GM18499 (cell line): ENCODE measurements at regions not wholly inside any gene's neighbourhood (a gene's known extent, or its start where the extent isn't known, plus 50 kb on each side); places are given as distances from the start of the nearest gene placed in this dataset.

Source experiments
- ATAC-seq: cut with Tn5 transposase; IDR thresholded peaks from one replicate; pipeline ENCODE4 v1.9.1; 2021; ENCODE audit warnings: moderate number of reproducible peaks; ENCODE audit not compliant: insufficient read depth, unreplicated experiment

GRCh38 chr9:91150273-91150997 is 211.3 kb downstream of the AUH start:
- ATAC-seq, result no peak

- peak; percentile 61 for ATAC-seq
Measured at GRCh38 chr9:91150998-91151717, 210.6 kb downstream of the AUH start.

GRCh38 chr9:91151718-91152095 is 210.0 kb downstream of the AUH start:
- no peak for ATAC-seq

GRCh38 chr9:91154686-91155085 is 207.0 kb downstream of the AUH start:
- no peak for ATAC-seq

- ATAC-seq, result no peak
Measured at GRCh38 chr9:91155181-91155580, 206.5 kb downstream of the AUH start.

- no peak for ATAC-seq
Measured at GRCh38 chr9:91155746-91156376, 205.9 kb downstream of the AUH start.

- ATAC-seq, result no peak
Measured at GRCh38 chr9:91156451-91157234, 205.1 kb downstream of the AUH start.

GRCh38 chr9:91157883-91158282 is 203.8 kb downstream of the AUH start:
- ATAC-seq, result no peak

GRCh38 chr9:91158286-91158685 is 203.4 kb downstream of the AUH start:
- no peak for ATAC-seq

- no peak for ATAC-seq
Measured at GRCh38 chr9:91158946-91159345, 202.8 kb downstream of the AUH start.

- no peak for ATAC-seq
Measured at GRCh38 chr9:91159664-91160121, 202.0 kb downstream of the AUH start.

- ATAC-seq, result no peak
Measured at GRCh38 chr9:91160181-91160580, 201.5 kb downstream of the AUH start.

GRCh38 chr9:91160599-91161464 is 200.9 kb downstream of the AUH start:
- ATAC-seq, result no peak

- no peak for ATAC-seq
Measured at GRCh38 chr9:91161465-91162300, 200.0 kb downstream of the AUH start.

GRCh38 chr9:91162311-91162710 is 199.4 kb downstream of the AUH start:
- ATAC-seq, result no peak

GRCh38 chr9:91162784-91163443 is 198.8 kb downstream of the AUH start:
- ATAC-seq, result peak; percentile 47

GRCh38 chr9:91163444-91163772 is 198.3 kb downstream of the AUH start:
- no peak for ATAC-seq

GRCh38 chr9:91163773-91164471 is 197.8 kb downstream of the AUH start:
- no peak for ATAC-seq
